ENCODE measurements at regions not wholly inside any gene's neighbourhood (a gene's known extent, or its start where the extent isn't known, plus 50 kb on each side); places are given as distances from the start of the nearest gene placed in this dataset.
A peak's percentile ranks its signal among the peaks of the same experiment; 100 is the strongest.
"Not testable (repeated sequence)": the region's sequence is repeated elsewhere in the genome, so short reads cannot be mapped to it uniquely, and the experiment has no call there.

DNA sequence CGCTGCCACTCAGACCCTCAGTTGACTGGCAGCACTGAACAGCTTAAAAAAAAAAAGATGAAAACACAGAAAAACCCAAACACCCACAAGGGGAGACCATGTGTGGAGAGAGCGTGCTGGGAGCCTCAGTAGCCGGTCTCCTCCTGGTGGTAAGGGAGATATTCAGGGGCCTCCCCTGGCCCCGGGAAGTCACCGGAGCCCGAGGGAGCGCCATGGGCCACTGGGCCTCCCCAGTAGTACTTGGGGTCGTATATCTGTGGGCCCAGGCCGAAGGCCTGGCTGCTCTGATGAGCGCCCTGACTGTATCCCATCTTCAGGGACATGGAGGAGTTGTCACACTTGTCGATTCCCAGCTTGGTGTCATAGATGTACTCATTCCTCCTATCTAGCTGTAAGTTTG is 145.7 kb upstream of the TEKT4 start:
- no peak overlapping the region for H3K27ac ChIP-seq
- intact Hi-C loops (cut with DNase I; ENCODE audit: low total_unique reads), result no loop called here
- no peak overlapping the region for H3K4me3 ChIP-seq
- DNase-seq, result no peak
- H3K4me1 ChIP-seq, result no peaks in the 10 kb centered on the region
- no peaks in the 10 kb centered on the region for H3K9me3 ChIP-seq
- TF ChIP-seq, protein P1, sequence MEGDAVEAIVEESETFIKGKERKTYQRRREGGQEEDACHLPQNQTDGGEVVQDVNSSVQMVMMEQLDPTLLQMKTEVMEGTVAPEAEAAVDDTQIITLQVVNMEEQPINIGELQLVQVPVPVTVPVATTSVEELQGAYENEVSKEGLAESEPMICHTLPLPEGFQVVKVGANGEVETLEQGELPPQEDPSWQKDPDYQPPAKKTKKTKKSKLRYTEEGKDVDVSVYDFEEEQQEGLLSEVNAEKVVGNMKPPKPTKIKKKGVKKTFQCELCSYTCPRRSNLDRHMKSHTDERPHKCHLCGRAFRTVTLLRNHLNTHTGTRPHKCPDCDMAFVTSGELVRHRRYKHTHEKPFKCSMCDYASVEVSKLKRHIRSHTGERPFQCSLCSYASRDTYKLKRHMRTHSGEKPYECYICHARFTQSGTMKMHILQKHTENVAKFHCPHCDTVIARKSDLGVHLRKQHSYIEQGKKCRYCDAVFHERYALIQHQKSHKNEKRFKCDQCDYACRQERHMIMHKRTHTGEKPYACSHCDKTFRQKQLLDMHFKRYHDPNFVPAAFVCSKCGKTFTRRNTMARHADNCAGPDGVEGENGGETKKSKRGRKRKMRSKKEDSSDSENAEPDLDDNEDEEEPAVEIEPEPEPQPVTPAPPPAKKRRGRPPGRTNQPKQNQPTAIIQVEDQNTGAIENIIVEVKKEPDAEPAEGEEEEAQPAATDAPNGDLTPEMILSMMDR (IDR thresholded peaks at IDR 0.05), result no peak
- TF ChIP-seq POLR2A (IDR thresholded peaks at IDR 0.05), result no peak
- no peaks in the 10 kb centered on the region for H3K36me3 ChIP-seq (ENCODE audit: low read depth, missing control alignments)
- no peaks in the 10 kb centered on the region for H3K27me3 ChIP-seq
- WGBS, 2 donors, result 64 to 66% methylated on average over 11 of the region's 11 CpGs

DNA sequence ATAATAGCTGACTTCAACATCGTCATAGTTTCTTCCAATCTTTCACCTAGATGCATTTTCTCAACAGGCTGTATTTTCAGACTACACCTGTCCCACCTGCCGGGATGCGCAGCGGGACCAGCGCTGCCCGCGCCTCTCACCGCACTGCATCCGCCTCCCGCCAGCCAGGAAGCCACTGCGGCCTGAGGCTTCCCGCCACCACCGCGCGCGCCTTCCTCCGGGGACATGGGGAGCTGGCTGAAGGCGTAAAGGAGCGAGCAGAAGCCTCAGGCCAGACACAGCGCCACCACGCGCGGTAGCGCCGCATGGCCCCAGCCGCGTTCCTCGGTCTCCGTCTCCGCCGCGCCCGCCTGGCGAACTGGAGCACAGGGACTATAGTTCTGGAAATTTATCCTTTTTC is 135.7 kb upstream of the TEKT4 start:
- TF ChIP-seq, protein P1 (IDR thresholded peaks at IDR 0.05), result peak in 1 of 3 experiments; percentile 5
- WGBS, 2 donors, result 7 to 21% methylated on average over 14 to 34 of the region's 34 CpGs
- DNase-seq; intact Hi-C loops (cut with DNase I; ENCODE audit: low total_unique reads); H3K4me1 ChIP-seq; H3K4me3 ChIP-seq; H3K36me3 ChIP-seq (ENCODE audit: low read depth, missing control alignments); H3K27ac ChIP-seq; H3K27me3 ChIP-seq; H3K9me3 ChIP-seq: not testable (repeated sequence)

DNA sequence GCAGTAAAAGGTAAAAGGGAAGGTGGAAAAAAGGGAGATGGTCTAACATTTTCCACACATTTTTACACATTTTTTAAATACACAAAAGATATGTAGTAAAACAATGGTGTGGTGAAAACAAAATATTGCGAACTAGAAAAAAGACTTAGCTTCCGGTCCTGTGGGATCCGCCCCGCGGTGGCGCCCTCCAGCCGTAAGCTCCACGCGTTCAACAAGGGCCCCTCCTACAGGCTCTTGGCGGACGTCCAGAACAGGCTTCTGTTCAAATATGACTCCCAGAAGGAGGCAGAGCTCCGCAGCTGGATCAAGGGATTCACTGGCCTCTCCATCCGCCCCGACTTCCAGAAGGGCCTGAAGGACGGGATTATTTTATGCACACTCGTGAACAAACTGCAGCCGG is 134.1 kb upstream of the TEKT4 start:
- DNase-seq; H3K4me3 ChIP-seq; H3K4me1 ChIP-seq; intact Hi-C loops (cut with DNase I; ENCODE audit: low total_unique reads); H3K27ac ChIP-seq; H3K9me3 ChIP-seq; H3K27me3 ChIP-seq; H3K36me3 ChIP-seq (ENCODE audit: low read depth, missing control alignments): not testable (repeated sequence)
- 47 to 79% methylated on average over 17 of the region's 17 CpGs for WGBS, 2 donors

DNA sequence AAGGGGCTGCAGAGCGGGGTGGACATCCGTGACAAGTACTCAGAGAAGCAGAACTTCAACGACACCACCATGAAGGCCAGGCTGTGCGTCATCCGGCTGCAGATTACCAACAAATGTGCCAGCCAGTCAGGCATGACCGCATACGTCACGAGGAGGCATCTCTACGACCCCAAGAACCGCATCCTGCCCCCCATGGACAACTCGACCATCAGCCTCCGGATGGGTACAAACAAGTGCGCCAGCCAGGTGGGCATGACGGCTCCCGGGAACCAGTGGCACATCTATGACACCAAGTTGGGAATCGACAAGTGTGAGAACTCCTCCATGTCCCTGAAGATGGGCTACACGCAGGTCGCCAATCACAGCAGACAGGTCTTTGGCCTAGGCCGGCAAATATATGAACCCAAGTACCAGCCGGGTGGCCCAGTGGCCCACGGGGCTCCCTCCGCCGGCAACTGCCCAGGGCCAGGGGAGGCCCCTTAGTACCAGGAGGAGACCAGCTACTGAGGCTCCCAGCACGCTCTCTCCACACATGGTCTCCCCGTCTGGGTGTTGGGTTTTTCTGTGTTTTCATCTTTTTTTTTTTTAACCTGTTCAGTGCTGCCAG is 133.4 kb upstream of the TEKT4 start:
- intact Hi-C loops (cut with DNase I; ENCODE audit: low total_unique reads); H3K4me1 ChIP-seq; H3K27ac ChIP-seq; H3K36me3 ChIP-seq (ENCODE audit: low read depth, missing control alignments); H3K27me3 ChIP-seq; H3K9me3 ChIP-seq; DNase-seq; H3K4me3 ChIP-seq: not testable (repeated sequence)
- WGBS, 2 donors, result 82 to 85% methylated on average over 14 to 25 of the region's 25 CpGs

DNA sequence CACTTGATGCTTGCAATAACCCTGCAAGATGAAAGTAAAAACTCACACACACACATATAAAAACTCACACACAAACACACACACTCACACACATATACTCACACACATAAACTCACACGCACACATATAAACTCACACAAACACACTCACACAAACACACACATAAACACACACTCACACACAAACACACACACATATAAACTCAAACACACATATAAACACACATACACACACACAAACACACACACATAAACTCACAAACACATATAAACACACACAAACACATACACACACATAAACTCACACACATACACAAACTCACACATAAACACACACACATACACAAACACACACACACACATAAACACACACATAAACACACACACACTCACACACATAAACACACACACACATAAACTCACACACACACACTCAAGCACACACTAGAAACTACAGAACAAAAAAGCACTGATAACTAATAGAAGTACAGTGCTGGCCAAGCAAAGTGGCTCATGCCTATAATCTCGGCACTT is 117.7 kb upstream of the TEKT4 start:
- no peak for TF ChIP-seq POLR2A (IDR thresholded peaks at IDR 0.05)
- TF ChIP-seq, protein P1 (IDR thresholded peaks at IDR 0.05), result no peak
- WGBS, 2 donors, result 64 to 80% methylated on average over 2 of the region's 2 CpGs

DNA sequence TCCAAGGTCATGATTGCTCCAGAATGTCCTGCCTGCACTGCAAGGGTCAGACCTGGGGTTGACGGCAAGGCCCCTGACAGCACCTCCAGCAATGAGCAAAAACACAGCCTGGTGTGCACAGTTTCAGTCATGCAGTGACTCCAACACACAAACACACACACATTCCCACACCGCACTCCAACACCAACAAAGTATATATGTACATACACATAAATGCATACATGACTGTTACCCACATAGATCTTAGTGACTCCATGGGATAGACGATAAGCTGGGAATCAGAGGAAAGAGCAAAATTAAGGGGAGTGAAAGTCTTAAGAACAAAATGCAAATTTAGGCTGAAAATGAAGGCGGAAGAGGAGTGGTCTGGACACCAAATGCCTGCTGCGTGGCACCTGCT is 112.7 kb upstream of the TEKT4 start:
- intact Hi-C loops (cut with DNase I; ENCODE audit: low total_unique reads), result no loop called here
- 88 to 90% methylated on average over 5 of the region's 5 CpGs for WGBS, 2 donors
- Histone ChIP-seq H3K4me3 (no peak overlapping the region), H3K36me3 (ENCODE audit: low read depth, missing control alignments) (no peaks in the 10 kb centered on the region), H3K9me3 (no peaks in the 10 kb centered on the region), H3K27me3 (no peaks in the 10 kb centered on the region), H3K4me1 (no peaks in the 10 kb centered on the region), H3K27ac (no peak overlapping the region)
- DNase-seq, result no peak
- TF ChIP-seq, protein P1 (IDR thresholded peaks at IDR 0.05), result no peak
- no peak for TF ChIP-seq POLR2A (IDR thresholded peaks at IDR 0.05)

More for the DNA sequence above, 117.7 kb upstream of the TEKT4 start:
- Histone ChIP-seq H3K9me3 (no peaks in the 10 kb centered on the region), H3K27me3 (no peaks in the 10 kb centered on the region), H3K4me1 (no peaks in the 10 kb centered on the region), H3K4me3 (no peak overlapping the region), H3K36me3 (ENCODE audit: low read depth, missing control alignments) (no peaks in the 10 kb centered on the region), H3K27ac (no peak overlapping the region)
- no peak for DNase-seq
- intact Hi-C loops (cut with DNase I; ENCODE audit: low total_unique reads), result no loop called here

Data from testis (tissue), 2 donors.